ENCODE measurements at regions not wholly inside any gene's neighbourhood (a gene's known extent, or its start where the extent isn't known, plus 50 kb on each side); places are given as distances from the start of the nearest gene placed in this dataset.

DNA sequence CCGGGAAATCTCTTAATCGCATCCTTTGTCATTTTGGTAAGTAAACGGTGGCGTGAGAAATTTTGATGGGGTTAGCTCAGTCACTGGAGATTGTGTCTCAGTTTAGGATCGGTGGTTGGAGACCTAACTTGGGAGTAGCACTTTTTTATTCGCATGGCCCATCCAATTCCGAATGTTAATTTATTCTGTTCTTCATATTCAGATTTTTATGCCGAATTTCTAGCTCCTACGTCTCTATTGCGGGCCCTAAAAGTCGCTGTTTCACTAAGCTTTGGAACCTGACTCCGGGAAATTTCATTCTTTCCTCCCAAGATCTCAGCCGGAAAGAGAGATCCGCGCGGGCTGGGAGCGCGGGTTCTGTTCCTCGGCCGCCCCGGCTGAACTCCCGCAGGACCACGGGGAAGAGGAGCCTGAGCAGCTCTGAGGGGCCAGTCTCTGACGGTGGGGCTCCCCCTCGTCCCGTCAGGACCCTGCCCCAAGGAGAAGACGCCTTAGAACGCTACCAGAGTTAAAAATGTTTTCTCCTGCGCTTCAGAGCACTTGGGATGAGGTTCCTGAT is 279.7 kb downstream of the FAM72C start:
- WGBS, 2 donors, result 9 to 10% methylated on average over 29 of the region's 29 CpGs
- no peak overlapping the region for H3K27ac ChIP-seq (ENCODE audit: low read depth in 1 of 2, low read length in 1 of 2)
- H3K9ac ChIP-seq (ENCODE audit: insufficient read depth in 1 of 2, low read length in 2 of 2), result no peak overlapping the region
- peaks cover 0 to 4% (median 0%) of the 10 kb centered on the region in 4 donors for H3K9me3 ChIP-seq (ENCODE audit: control insufficient read depth in 4 of 4, insufficient read depth in 3 of 4, low read length in 3 of 4)
- H3K4me1 ChIP-seq (ENCODE audit: control insufficient read depth in 5 of 5, insufficient read depth in 5 of 5, low read length in 5 of 5), result no peaks in the 10 kb centered on the region
- H3K4me3 ChIP-seq, result no peak overlapping the region
- H3K27me3 ChIP-seq (ENCODE audit: control insufficient read depth in 3 of 3, insufficient read depth in 3 of 3, low read length in 2 of 3), result peaks cover 0 to 47% (median 11%) of the 10 kb centered on the region in 3 donors
- no peak for TF ChIP-seq CTCF (IDR thresholded peaks at IDR 0.05; ENCODE audit: control extremely low read depth, extremely low read depth)
- no peak for DNase-seq
- H3K36me3 ChIP-seq (ENCODE audit: control insufficient read depth in 4 of 4, insufficient read depth in 4 of 4, low read length in 4 of 4), result no peaks in the 10 kb centered on the region
- no peak for ATAC-seq (ENCODE audit: insufficient read depth, low FRiP score)

- H3K9ac ChIP-seq (ENCODE audit: insufficient read depth in 1 of 2, low read length in 2 of 2), result no peak overlapping the region
- DNase-seq (no peak), ATAC-seq (ENCODE audit: insufficient read depth, low FRiP score) (no peak)
- no peaks in the 10 kb centered on the region for H3K36me3 ChIP-seq (ENCODE audit: control insufficient read depth in 4 of 4, insufficient read depth in 4 of 4, low read length in 4 of 4)
- peaks cover 0 to 43% (median 11%) of the 10 kb centered on the region in 3 donors for H3K27me3 ChIP-seq (ENCODE audit: control insufficient read depth in 3 of 3, insufficient read depth in 3 of 3, low read length in 2 of 3)
- H3K4me3 ChIP-seq, result no peak overlapping the region
- peaks cover 0 to 4% (median 0%) of the 10 kb centered on the region in 4 donors for H3K9me3 ChIP-seq (ENCODE audit: control insufficient read depth in 4 of 4, insufficient read depth in 3 of 4, low read length in 3 of 4)
- no peaks in the 10 kb centered on the region for H3K4me1 ChIP-seq (ENCODE audit: control insufficient read depth in 5 of 5, insufficient read depth in 5 of 5, low read length in 5 of 5)
- TF ChIP-seq CTCF (IDR thresholded peaks at IDR 0.05; ENCODE audit: control extremely low read depth, extremely low read depth), result no peak
- no peak overlapping the region for H3K27ac ChIP-seq (ENCODE audit: low read depth in 1 of 2, low read length in 1 of 2)
- 8 to 14% methylated on average over 27 of the region's 27 CpGs for WGBS, 2 donors
Observed at GRCh38 chr1:143691400-143691891, 280.3 kb downstream of the FAM72C start.

- 70 to 74% methylated on average over 4 of the region's 4 CpGs for WGBS, 2 donors
- peaks cover 0 to 1% (median 0%) of the 10 kb centered on the region in 5 donors for H3K4me1 ChIP-seq (ENCODE audit: control insufficient read depth in 5 of 5, insufficient read depth in 5 of 5, low read length in 5 of 5)
- DNase-seq, result no peak
- no peak overlapping the region for H3K9ac ChIP-seq (ENCODE audit: insufficient read depth in 1 of 2, low read length in 2 of 2)
- ATAC-seq (ENCODE audit: insufficient read depth, low FRiP score), result no peak
- H3K27ac ChIP-seq (ENCODE audit: low read depth in 1 of 2, low read length in 1 of 2), result no peak overlapping the region
- H3K4me3 ChIP-seq, result no peak overlapping the region
- H3K27me3 ChIP-seq (ENCODE audit: control insufficient read depth in 3 of 3, insufficient read depth in 3 of 3, low read length in 2 of 3), result peaks cover 0 to 37% (median 11%) of the 10 kb centered on the region in 3 donors
- no peaks in the 10 kb centered on the region for H3K36me3 ChIP-seq (ENCODE audit: control insufficient read depth in 4 of 4, insufficient read depth in 4 of 4, low read length in 4 of 4)
- no peak for TF ChIP-seq CTCF (IDR thresholded peaks at IDR 0.05; ENCODE audit: control extremely low read depth, extremely low read depth)
- H3K9me3 ChIP-seq (ENCODE audit: control insufficient read depth in 4 of 4, insufficient read depth in 3 of 4, low read length in 3 of 4), result peaks cover 0 to 4% (median 0%) of the 10 kb centered on the region in 4 donors
Observed at GRCh38 chr1:143689781-143690180, 282.0 kb downstream of the FAM72C start.

DNA sequence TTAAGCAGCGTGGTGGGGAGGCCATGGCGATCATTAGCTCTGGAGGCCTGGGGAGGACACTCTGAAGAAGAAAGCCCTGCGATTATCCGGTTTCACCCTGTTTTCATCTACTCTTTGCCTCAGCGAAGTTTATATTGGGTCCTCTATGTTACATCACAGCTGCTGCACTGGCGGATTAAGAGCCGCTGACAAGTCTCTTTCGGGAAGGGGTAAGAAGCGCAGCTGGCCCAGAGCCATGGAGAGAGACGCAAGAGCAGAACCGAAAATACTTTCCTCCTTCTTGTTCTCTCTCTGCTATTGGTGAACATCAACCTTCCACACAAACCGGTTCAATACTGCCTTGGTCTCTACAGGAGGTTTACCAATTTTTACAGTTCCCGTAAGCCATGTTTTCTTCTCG is 291.5 kb downstream of the FAM72C start:
- Histone ChIP-seq H3K27me3 (ENCODE audit: control insufficient read depth in 3 of 3, insufficient read depth in 3 of 3, low read length in 2 of 3) (peaks cover 0 to 9% (median 0%) of the 10 kb centered on the region in 3 donors), H3K27ac (ENCODE audit: low read depth in 1 of 2, low read length in 1 of 2) (no peak overlapping the region), H3K4me3 (no peak overlapping the region), H3K9me3 (ENCODE audit: control insufficient read depth in 4 of 4, insufficient read depth in 3 of 4, low read length in 3 of 4) (peaks cover 0 to 7% (median 0%) of the 10 kb centered on the region in 4 donors), H3K36me3 (ENCODE audit: control insufficient read depth in 4 of 4, insufficient read depth in 4 of 4, low read length in 4 of 4) (no peaks in the 10 kb centered on the region), H3K4me1 (ENCODE audit: control insufficient read depth in 5 of 5, insufficient read depth in 5 of 5, low read length in 5 of 5) (no peaks in the 10 kb centered on the region), H3K9ac (ENCODE audit: insufficient read depth in 1 of 2, low read length in 2 of 2) (no peak overlapping the region)
- WGBS, 2 donors, result 87 to 93% methylated on average over 14 of the region's 14 CpGs
- TF ChIP-seq CTCF (IDR thresholded peaks at IDR 0.05; ENCODE audit: control extremely low read depth, extremely low read depth), result no peak
- DNase-seq (no peak), ATAC-seq (ENCODE audit: insufficient read depth, low FRiP score) (no peak)

All from lung (tissue), 11 donors.